GM23338 (cell line): ENCODE measurements at regions not wholly inside any gene's neighbourhood (a gene's known extent, or its start where the extent isn't known, plus 50 kb on each side); places are given as distances from the start of the nearest gene placed in this dataset.

Source experiments
- EZH2 ChIP-seq: fragments of 200-600 bp; sonication (generic); IDR thresholded peaks from one replicate; pipeline ENCODE4 v1.8.0; 2017; ENCODE audit warnings: antibody characterized with exemption, mild to moderate bottlenecking, low read depth; ENCODE audit not compliant: unreplicated experiment
- TF ChIP-seq, protein P1 (sequence below), 2 experiments: fragments of 200-600 bp in 1 of 2; sonication (generic) in 1 of 2; conservative IDR thresholded peaks; 2 replicates each; pipeline versions ENCODE4 v1.5.1 to v1.6.1; 2016 to 2017; ENCODE audit warnings: antibody characterized with exemption in 2 of 2, low read depth in 2 of 2, mild to moderate bottlenecking in 2 of 2, moderate library complexity in 1 of 2

DNA sequence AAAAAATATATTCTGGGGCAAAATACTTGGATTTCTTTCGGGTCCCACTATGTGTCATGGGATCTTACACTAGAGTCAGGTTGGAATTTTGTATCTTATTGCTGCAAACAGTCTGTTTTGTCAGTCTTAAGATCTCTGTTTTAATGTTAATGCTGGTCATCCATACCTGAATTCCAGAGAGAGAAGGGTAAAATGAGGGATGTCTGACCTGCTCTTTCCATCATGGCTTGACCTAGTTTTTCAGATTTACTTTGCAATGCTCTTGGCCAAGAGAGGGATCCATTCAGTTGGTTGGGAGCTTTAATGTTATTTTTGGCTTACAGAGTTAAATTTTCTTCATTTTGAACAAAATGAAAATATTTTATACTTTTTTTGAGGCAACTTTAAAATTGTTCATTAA lies 117.2 kb downstream of the CASP12 start:
- TF ChIP-seq, protein P1, sequence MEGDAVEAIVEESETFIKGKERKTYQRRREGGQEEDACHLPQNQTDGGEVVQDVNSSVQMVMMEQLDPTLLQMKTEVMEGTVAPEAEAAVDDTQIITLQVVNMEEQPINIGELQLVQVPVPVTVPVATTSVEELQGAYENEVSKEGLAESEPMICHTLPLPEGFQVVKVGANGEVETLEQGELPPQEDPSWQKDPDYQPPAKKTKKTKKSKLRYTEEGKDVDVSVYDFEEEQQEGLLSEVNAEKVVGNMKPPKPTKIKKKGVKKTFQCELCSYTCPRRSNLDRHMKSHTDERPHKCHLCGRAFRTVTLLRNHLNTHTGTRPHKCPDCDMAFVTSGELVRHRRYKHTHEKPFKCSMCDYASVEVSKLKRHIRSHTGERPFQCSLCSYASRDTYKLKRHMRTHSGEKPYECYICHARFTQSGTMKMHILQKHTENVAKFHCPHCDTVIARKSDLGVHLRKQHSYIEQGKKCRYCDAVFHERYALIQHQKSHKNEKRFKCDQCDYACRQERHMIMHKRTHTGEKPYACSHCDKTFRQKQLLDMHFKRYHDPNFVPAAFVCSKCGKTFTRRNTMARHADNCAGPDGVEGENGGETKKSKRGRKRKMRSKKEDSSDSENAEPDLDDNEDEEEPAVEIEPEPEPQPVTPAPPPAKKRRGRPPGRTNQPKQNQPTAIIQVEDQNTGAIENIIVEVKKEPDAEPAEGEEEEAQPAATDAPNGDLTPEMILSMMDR (conservative IDR thresholded peaks at IDR 0.05; ENCODE audit: low read depth in 2 of 2) = no peak
- TF ChIP-seq EZH2 = no peak
